ENCODE measurements at regions not wholly inside any gene's neighbourhood (a gene's known extent, or its start where the extent isn't known, plus 50 kb on each side); places are given as distances from the start of the nearest gene placed in this dataset.

GRCh38 chr7:156558198-156558597 is 82.4 kb upstream of the RNF32 start:
- WGBS, 3 donors: 83 to 90% (median 84%) methylated on average over 4 of the region's 4 CpGs
- H3K4me3 ChIP-seq (ENCODE audit: low read depth in 1 of 3, low read length in 3 of 3): no peak overlapping the region
- no peaks in the 10 kb centered on the region for H3K4me1 ChIP-seq (ENCODE audit: control insufficient read depth in 3 of 3, insufficient read depth in 2 of 3, low read depth in 1 of 3, low read length in 2 of 3)
- H3K9me3 ChIP-seq (ENCODE audit: control insufficient read depth in 2 of 2, insufficient read depth in 1 of 2, low read depth in 1 of 2, low read length in 1 of 2): no peaks in the 10 kb centered on the region
- peaks cover 0 to 3% (median 0%) of the 10 kb centered on the region in 3 donors for H3K36me3 ChIP-seq (ENCODE audit: control insufficient read depth in 3 of 3, insufficient read depth in 2 of 3, low read depth in 1 of 3, low read length in 3 of 3)
- DNase-seq: no peak
- no peak overlapping the region for H3K27ac ChIP-seq (ENCODE audit: low read depth in 1 of 3, low read length in 2 of 3)
- no peak for FAIRE-seq
- no peaks in the 10 kb centered on the region for H3K27me3 ChIP-seq (ENCODE audit: control insufficient read depth in 3 of 3, insufficient read depth in 3 of 3, low read length in 3 of 3)

GRCh38 chr7:156556083-156556482 is 84.5 kb upstream of the RNF32 start:
- 89 to 93% (median 91%) methylated on average over 2 of the region's 2 CpGs for WGBS, 3 donors
- DNase-seq (no peak), FAIRE-seq (no peak)
- Histone ChIP-seq H3K4me1 (ENCODE audit: control insufficient read depth in 3 of 3, insufficient read depth in 2 of 3, low read depth in 1 of 3, low read length in 2 of 3) (no peaks in the 10 kb centered on the region), H3K9me3 (ENCODE audit: control insufficient read depth in 2 of 2, insufficient read depth in 1 of 2, low read depth in 1 of 2, low read length in 1 of 2) (no peaks in the 10 kb centered on the region), H3K27ac (ENCODE audit: low read depth in 1 of 3, low read length in 2 of 3) (no peak overlapping the region), H3K36me3 (ENCODE audit: control insufficient read depth in 3 of 3, insufficient read depth in 2 of 3, low read depth in 1 of 3, low read length in 3 of 3) (peaks cover 0 to 3% (median 0%) of the 10 kb centered on the region in 3 donors), H3K27me3 (ENCODE audit: control insufficient read depth in 3 of 3, insufficient read depth in 3 of 3, low read length in 3 of 3) (no peaks in the 10 kb centered on the region), H3K4me3 (ENCODE audit: low read depth in 1 of 3, low read length in 3 of 3) (no peak overlapping the region)

GRCh38 chr7:156554488-156554887 is 86.1 kb upstream of the RNF32 start:
- no peak for FAIRE-seq

GRCh38 chr7:156549636-156550035 is 90.9 kb upstream of the RNF32 start:
- FAIRE-seq (no peak), DNase-seq (no peak)
- Histone ChIP-seq H3K4me3 (ENCODE audit: low read depth in 1 of 3, low read length in 3 of 3) (no peak overlapping the region), H3K27ac (ENCODE audit: low read depth in 1 of 3, low read length in 2 of 3) (no peak overlapping the region), H3K27me3 (ENCODE audit: control insufficient read depth in 3 of 3, insufficient read depth in 3 of 3, low read length in 3 of 3) (no peaks in the 10 kb centered on the region), H3K9me3 (ENCODE audit: control insufficient read depth in 2 of 2, insufficient read depth in 1 of 2, low read depth in 1 of 2, low read length in 1 of 2) (peaks cover 0 to 27% of the 10 kb centered on the region in 2 donors), H3K4me1 (ENCODE audit: control insufficient read depth in 3 of 3, insufficient read depth in 2 of 3, low read depth in 1 of 3, low read length in 2 of 3) (peaks cover 0 to 3% (median 0%) of the 10 kb centered on the region in 3 donors), H3K36me3 (ENCODE audit: control insufficient read depth in 3 of 3, insufficient read depth in 2 of 3, low read depth in 1 of 3, low read length in 3 of 3) (peaks cover 0 to 5% (median 0%) of the 10 kb centered on the region in 3 donors)
- 92 to 94% (median 93%) methylated on average over 9 of the region's 9 CpGs for WGBS, 3 donors

More at GRCh38 chr7:156554488-156554887, 86.1 kb upstream of the RNF32 start:
- no peak overlapping the region for H3K27ac ChIP-seq (ENCODE audit: low read depth in 1 of 3, low read length in 2 of 3)
- H3K9me3 ChIP-seq (ENCODE audit: control insufficient read depth in 2 of 2, insufficient read depth in 1 of 2, low read depth in 1 of 2, low read length in 1 of 2): peaks cover 0 to 8% of the 10 kb centered on the region in 2 donors
- H3K4me1 ChIP-seq (ENCODE audit: control insufficient read depth in 3 of 3, insufficient read depth in 2 of 3, low read depth in 1 of 3, low read length in 2 of 3): no peaks in the 10 kb centered on the region
- no peak for DNase-seq
- H3K27me3 ChIP-seq (ENCODE audit: control insufficient read depth in 3 of 3, insufficient read depth in 3 of 3, low read length in 3 of 3): no peaks in the 10 kb centered on the region
- H3K36me3 ChIP-seq (ENCODE audit: control insufficient read depth in 3 of 3, insufficient read depth in 2 of 3, low read depth in 1 of 3, low read length in 3 of 3): peaks cover 0 to 3% (median 0%) of the 10 kb centered on the region in 3 donors
- WGBS, 3 donors: 83 to 91% (median 84%) methylated on average over 8 of the region's 8 CpGs
- no peak overlapping the region for H3K4me3 ChIP-seq (ENCODE audit: low read depth in 1 of 3, low read length in 3 of 3)

- Histone ChIP-seq H3K4me3 (ENCODE audit: low read depth in 1 of 3, low read length in 3 of 3) (no peak overlapping the region), H3K27me3 (ENCODE audit: control insufficient read depth in 3 of 3, insufficient read depth in 3 of 3, low read length in 3 of 3) (no peaks in the 10 kb centered on the region), H3K36me3 (ENCODE audit: control insufficient read depth in 3 of 3, insufficient read depth in 2 of 3, low read depth in 1 of 3, low read length in 3 of 3) (peaks cover 0 to 5% (median 0%) of the 10 kb centered on the region in 3 donors), H3K9me3 (ENCODE audit: control insufficient read depth in 2 of 2, insufficient read depth in 1 of 2, low read depth in 1 of 2, low read length in 1 of 2) (peaks cover 0 to 27% of the 10 kb centered on the region in 2 donors), H3K27ac (ENCODE audit: low read depth in 1 of 3, low read length in 2 of 3) (no peak overlapping the region), H3K4me1 (ENCODE audit: control insufficient read depth in 3 of 3, insufficient read depth in 2 of 3, low read depth in 1 of 3, low read length in 2 of 3) (peaks cover 0 to 7% (median 0%) of the 10 kb centered on the region in 3 donors)
- FAIRE-seq (no peak), DNase-seq (no peak)
- 75 to 83% (median 76%) methylated on average over 20 of the region's 20 CpGs for WGBS, 3 donors
These were observed 92.6 kb upstream of the RNF32 start for GRCh38 chr7:156547884-156548561.

- H3K27me3 ChIP-seq (ENCODE audit: control insufficient read depth in 3 of 3, insufficient read depth in 3 of 3, low read length in 3 of 3): no peaks in the 10 kb centered on the region
- peaks cover 0 to 5% (median 0%) of the 10 kb centered on the region in 3 donors for H3K36me3 ChIP-seq (ENCODE audit: control insufficient read depth in 3 of 3, insufficient read depth in 2 of 3, low read depth in 1 of 3, low read length in 3 of 3)
- 65 to 89% (median 81%) methylated on average over 9 of the region's 9 CpGs for WGBS, 3 donors
- no peak overlapping the region for H3K27ac ChIP-seq (ENCODE audit: low read depth in 1 of 3, low read length in 2 of 3)
- peaks cover 0 to 7% (median 0%) of the 10 kb centered on the region in 3 donors for H3K4me1 ChIP-seq (ENCODE audit: control insufficient read depth in 3 of 3, insufficient read depth in 2 of 3, low read depth in 1 of 3, low read length in 2 of 3)
- H3K4me3 ChIP-seq (ENCODE audit: low read depth in 1 of 3, low read length in 3 of 3): no peak overlapping the region
- FAIRE-seq (no peak), DNase-seq (no peak)
- peaks cover 0 to 27% of the 10 kb centered on the region in 2 donors for H3K9me3 ChIP-seq (ENCODE audit: control insufficient read depth in 2 of 2, insufficient read depth in 1 of 2, low read depth in 1 of 2, low read length in 1 of 2)
These were observed 94.6 kb upstream of the RNF32 start for GRCh38 chr7:156545979-156546378.

GRCh38 chr7:156544919-156545715 is 95.5 kb upstream of the RNF32 start:
- H3K36me3 ChIP-seq (ENCODE audit: control insufficient read depth in 3 of 3, insufficient read depth in 2 of 3, low read depth in 1 of 3, low read length in 3 of 3): peaks cover 0 to 5% (median 0%) of the 10 kb centered on the region in 3 donors
- peak; percentile 82 to 89 for DNase-seq
- H3K27ac ChIP-seq (ENCODE audit: low read depth in 1 of 3, low read length in 2 of 3): peak overlapping the region in 1 of 3 donors; percentile 56
- WGBS, 3 donors: 68 to 85% (median 70%) methylated on average over 11 of the region's 11 CpGs
- H3K4me3 ChIP-seq (ENCODE audit: low read depth in 1 of 3, low read length in 3 of 3): no peak overlapping the region
- FAIRE-seq: no peak
- peaks cover 0 to 7% (median 0%) of the 10 kb centered on the region in 3 donors for H3K4me1 ChIP-seq (ENCODE audit: control insufficient read depth in 3 of 3, insufficient read depth in 2 of 3, low read depth in 1 of 3, low read length in 2 of 3)
- no peaks in the 10 kb centered on the region for H3K27me3 ChIP-seq (ENCODE audit: control insufficient read depth in 3 of 3, insufficient read depth in 3 of 3, low read length in 3 of 3)
- H3K9me3 ChIP-seq (ENCODE audit: control insufficient read depth in 2 of 2, insufficient read depth in 1 of 2, low read depth in 1 of 2, low read length in 1 of 2): peaks cover 0 to 26% of the 10 kb centered on the region in 2 donors

GRCh38 chr7:156543699-156544598 is 96.6 kb upstream of the RNF32 start:
- FAIRE-seq (no peak), DNase-seq (no peak)
- Histone ChIP-seq H3K27me3 (ENCODE audit: control insufficient read depth in 3 of 3, insufficient read depth in 3 of 3, low read length in 3 of 3) (no peaks in the 10 kb centered on the region), H3K9me3 (ENCODE audit: control insufficient read depth in 2 of 2, insufficient read depth in 1 of 2, low read depth in 1 of 2, low read length in 1 of 2) (peaks cover 0 to 14% of the 10 kb centered on the region in 2 donors), H3K36me3 (ENCODE audit: control insufficient read depth in 3 of 3, insufficient read depth in 2 of 3, low read depth in 1 of 3, low read length in 3 of 3) (no peaks in the 10 kb centered on the region), H3K4me3 (ENCODE audit: low read depth in 1 of 3, low read length in 3 of 3) (no peak overlapping the region), H3K27ac (ENCODE audit: low read depth in 1 of 3, low read length in 2 of 3) (no peak overlapping the region), H3K4me1 (ENCODE audit: control insufficient read depth in 3 of 3, insufficient read depth in 2 of 3, low read depth in 1 of 3, low read length in 2 of 3) (peaks cover 0 to 7% (median 0%) of the 10 kb centered on the region in 3 donors)
- 88 to 89% (median 89%) methylated on average over 33 of the region's 33 CpGs for WGBS, 3 donors
